Putamen (tissue), 1 donor: ENCODE measurements at regions not wholly inside any gene's neighbourhood (a gene's known extent, or its start where the extent isn't known, plus 50 kb on each side); places are given as distances from the start of the nearest gene placed in this dataset.
"Not testable (repeated sequence)": the region's sequence is repeated elsewhere in the genome, so short reads cannot be mapped to it uniquely, and the experiment has no call there.

Experiments used
- DNase-seq: peaks from one replicate; pipeline ENCODE4 v3.0.0-alpha.2; 2016; ENCODE audit warnings: low spot score

DNA sequence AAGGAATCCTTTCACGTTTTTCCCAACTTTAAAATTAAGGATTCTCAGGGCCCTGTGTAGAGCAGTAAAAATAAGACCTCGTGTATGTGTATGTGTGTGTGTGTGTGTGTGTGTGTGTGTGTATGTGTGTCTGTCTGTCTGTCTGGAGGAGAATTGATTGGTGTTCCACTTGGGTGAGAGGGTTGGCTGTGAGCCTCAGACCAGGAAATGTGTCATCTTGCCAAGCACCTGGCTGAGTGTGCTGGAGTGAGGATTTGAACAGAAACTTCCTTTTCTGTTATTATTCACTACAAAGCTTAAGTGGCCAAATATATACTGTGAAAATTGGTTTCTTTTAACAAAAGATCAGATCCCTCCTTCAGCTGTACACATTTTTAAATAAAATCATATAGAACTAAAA lies 103.6 kb upstream of the NUDT6 start:
- DNase-seq: not testable (repeated sequence)

- no peak for DNase-seq
Observed at GRCh38 chr4:123031664-123032063, 109.3 kb upstream of the NUDT6 start.

DNA sequence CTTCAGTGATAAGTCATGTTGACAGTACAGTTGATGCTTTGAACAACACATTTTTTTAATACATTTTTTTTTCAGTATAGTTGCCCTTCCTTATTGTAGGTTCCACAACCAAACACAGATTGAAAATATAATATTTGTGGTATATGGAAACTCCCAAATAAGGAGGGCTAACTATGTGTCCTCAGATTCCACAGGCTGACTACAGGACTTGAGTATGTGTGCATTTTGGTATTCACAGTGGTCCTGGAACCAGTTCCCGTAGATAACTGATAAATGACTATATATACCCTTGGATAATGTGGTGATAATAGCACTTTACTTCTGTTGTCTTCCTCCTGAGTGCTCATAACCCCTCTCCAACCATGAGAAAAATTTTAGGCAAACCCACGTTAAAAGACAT lies 111.6 kb upstream of the NUDT6 start:
- no peak for DNase-seq

DNA sequence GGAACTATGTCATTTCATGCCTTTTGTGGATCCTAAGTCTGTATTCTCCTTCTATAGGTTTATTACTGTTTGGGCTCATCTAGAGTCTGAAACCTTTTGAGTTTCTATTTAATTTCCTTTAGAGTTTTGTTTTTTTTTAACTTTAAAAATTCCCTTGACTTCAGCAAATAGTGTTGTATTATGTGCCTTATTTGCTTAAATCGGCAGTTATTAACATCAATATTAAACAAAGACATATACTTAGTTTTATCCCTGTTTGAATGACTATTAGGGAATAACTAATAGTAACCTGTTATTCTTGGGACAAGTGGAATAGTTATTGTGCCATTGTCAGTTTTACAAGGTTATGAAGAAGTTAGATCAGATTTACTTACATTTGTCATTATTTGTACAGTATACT lies 112.8 kb upstream of the NUDT6 start:
- DNase-seq: no peak

DNA sequence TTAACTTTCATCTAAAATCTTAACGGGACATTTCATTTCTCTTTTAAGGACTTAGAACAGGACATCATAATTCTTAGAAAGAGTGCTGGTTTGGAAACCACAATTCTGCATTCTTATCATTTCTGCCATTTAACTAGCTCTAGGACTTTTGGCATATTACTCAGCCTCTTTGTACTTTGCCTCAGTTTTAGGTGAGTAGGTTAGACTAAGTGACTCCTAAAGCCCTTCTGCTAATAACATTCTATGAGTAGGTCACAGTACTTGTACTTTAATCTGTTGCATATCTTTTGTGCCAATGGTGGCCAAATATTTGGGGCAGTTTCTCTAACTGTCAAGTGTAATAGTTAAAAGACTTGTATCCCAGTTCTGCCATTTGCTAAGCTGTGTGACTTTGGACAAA lies 115.4 kb upstream of the NUDT6 start:
- DNase-seq: no peak

- no peak for DNase-seq
Observed at GRCh38 chr4:123042095-123042494, 119.7 kb upstream of the NUDT6 start.

GRCh38 chr4:123043013-123043412 lies 120.6 kb upstream of the NUDT6 start:
- no peak for DNase-seq

DNA sequence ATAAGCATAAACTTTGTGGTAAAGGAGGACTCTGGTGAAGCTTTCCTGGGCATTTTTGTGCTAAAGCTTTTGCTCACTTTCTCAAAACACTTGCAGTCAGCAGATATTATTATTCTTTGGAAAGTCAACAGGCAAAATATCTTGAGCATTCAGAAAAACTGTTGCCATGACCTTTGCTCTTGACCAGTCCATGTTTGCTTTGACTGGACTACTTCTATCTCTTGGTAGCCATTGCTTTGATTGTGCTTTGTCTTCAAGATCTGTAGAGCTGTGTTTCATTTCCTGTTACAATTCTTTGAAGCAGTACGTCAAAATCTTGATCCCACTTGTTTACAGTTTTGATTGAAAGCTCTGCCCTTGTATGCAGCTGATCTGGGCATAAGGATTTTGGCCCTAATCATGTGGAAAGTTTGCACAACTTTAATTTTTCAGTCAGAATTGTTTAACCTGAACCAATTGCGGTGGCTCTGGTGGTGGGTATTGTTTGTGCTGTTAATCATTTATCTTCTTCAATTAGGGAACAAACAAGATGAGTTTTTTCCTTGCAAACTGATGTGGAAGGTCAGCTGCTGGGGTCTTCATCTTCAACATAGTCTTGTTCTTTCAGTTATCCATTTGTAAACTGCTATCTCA lies 121.5 kb upstream of the NUDT6 start:
- DNase-seq: no peak

GRCh38 chr4:123046096-123046495 lies 123.7 kb upstream of the NUDT6 start:
- DNase-seq: no peak

DNA sequence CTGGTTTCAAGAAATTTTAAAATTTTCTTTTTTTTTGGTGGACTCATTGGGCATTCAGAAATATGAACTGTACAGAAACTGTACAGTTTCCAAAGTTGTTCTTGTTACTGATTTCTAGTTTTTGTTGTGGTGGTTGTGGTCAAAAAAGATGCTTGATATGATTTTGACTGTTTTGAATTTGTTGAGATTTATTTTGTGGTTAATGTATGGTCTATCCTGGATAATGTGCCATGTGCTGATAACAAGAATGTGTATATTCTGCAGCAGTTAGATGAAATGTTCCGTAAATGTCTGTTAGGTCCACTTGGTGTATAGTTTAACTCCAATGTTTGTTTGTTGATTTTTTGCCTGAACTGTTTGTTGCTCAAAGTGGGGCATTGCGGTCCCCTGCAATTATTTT lies 127.6 kb upstream of the NUDT6 start:
- DNase-seq: no peak

- no peak for DNase-seq
Observed at GRCh38 chr4:123052007-123052406, 129.6 kb upstream of the NUDT6 start.

GRCh38 chr4:123055943-123056342 lies 133.5 kb upstream of the NUDT6 start:
- no peak for DNase-seq

DNA sequence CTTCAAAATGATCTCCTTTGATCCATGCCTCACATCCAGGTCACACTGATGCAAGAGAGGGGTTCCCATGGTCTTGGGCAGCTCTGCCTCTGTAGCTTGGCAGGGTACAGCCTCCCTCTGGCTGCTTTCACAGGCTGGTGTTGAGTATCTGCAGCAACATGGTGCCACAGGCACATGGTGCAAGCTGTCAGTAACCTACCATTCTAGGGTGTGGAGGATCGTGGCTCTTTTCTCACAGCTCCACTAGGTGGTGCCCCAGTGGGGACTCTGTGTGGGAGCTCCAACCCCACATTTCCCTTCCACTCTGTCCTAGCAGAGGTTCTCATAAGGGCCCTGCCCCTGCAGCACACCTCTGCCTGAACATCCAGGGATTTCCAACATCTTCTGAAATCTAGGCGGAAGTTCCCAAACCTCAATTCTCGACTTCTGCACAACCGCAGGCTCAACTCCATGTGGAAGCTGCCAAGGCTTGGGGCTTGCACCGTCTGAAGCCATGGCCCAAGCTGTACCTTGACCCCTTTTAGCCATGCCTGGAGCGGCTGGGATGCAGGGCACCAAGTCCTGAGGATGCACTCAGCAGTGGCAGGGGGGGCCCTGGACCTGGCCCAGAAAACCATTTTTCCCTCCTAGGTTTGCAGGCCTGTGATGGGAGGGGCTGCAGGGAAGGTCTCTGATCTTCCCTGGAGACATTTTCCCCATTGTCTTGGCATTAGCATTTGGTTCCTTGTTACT lies 137.8 kb upstream of the NUDT6 start:
- no peak for DNase-seq

DNA sequence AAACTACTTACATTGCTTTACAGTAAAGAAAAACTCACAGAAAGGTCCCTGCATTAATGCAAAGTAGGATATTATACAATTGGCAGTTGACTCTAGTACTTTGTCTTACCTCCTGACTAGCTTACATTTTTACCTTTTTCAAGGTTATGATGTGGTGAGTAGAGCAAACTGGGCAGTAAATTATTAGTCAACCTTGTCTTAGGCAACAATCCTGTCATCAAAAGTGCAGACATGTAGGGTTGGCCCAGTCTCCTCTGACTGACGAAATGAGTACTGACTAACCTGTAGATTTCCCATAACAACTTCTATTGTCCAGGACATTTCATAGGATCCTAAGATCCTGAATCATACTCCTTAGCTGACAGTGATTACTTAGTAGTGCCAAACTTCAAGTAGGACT lies 142.0 kb upstream of the NUDT6 start:
- DNase-seq: no peak

DNA sequence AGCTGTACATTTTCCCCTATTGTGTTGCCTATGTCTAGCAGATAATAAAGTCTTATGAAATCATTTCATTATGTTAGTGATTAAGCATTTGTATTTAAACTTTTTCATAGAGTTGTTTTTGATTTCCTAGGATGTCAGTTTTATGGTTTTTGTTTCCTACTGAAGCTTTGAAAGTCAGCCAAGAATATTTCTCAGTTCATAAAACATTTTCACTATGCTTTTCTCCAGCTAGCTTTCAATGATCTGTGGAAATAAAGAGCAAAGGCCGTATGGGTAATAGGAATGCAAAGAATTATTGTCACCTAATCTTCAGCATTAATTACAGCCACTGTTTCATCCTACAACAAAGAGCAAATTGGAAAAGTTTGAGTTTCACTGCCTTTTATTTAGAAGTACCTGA lies 145.7 kb upstream of the NUDT6 start:
- no peak for DNase-seq

GRCh38 chr4:123072060-123072459 lies 149.7 kb upstream of the NUDT6 start:
- no peak for DNase-seq

- DNase-seq: no peak
Observed at GRCh38 chr4:123073650-123074049, 151.3 kb upstream of the NUDT6 start.

DNA sequence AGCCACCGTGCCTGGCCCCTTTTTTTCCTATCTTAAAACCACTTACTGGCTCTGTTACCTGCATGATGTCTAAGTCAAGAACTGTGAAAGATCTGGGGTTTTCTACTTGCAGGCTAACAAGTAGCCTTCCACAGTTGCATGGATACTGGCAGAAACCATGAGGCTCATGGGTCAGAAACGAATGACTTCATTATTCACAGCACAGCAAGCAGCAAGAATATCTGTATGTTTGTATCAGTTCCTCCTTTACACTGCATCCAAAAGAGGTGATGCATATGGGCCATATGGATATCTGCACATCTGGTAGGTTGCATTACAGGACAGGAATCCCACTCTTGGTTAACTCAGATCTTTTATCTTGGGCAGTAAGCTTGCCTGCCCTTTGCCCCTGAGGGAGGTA lies 154.9 kb upstream of the NUDT6 start:
- no peak for DNase-seq

DNA sequence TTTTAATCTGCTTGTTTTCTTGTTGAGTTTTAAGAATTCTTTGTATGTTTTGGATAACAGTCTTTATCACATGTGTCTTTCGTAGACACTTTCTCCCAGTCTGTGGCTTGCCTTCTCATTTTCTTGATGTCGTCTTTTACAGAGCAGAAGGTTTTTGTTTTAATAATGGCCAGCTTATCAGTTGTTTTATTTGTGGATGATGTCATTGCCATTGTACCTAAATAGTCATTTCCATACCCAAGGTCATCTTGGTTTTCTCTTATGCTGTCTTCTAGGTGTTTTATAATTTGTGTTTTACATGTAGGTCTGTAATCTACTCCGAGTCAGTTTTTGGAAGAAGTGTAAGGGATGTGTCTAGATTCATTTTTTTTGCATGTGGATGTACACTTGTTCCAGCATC lies 159.6 kb upstream of the NUDT6 start:
- DNase-seq: no peak

GRCh38 chr4:123083646-123084045 lies 161.2 kb upstream of the NUDT6 start:
- DNase-seq: no peak

GRCh38 chr4:123088501-123088900 lies 166.1 kb upstream of the NUDT6 start:
- no peak for DNase-seq

- DNase-seq: no peak
Observed at GRCh38 chr4:123090886-123091285, 168.5 kb upstream of the NUDT6 start.

GRCh38 chr4:123092586-123092985 lies 170.2 kb upstream of the NUDT6 start:
- DNase-seq: no peak

DNA sequence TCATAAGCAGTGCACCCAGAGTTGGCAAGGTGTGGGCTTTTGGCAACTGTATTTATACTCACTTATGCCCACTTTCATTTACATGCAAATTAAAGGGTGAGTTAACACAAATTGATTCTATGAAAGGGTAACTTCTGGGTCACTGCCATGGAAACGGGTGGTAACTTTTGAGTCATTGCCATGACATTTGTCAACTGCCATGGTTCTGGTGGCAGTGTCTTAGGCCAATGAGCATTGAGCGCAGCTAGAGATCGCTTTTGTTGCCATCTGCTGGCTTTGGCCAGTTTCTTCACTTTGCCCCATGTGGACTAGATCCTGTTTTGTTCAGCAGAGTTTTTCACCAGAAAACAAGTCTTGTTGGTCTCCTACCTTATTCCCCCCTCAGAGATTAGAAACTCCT lies 170.8 kb upstream of the NUDT6 start:
- DNase-seq: no peak
